ENCODE measurements at regions not wholly inside any gene's neighbourhood (a gene's known extent, or its start where the extent isn't known, plus 50 kb on each side); places are given as distances from the start of the nearest gene placed in this dataset.

- TF ChIP-seq, protein P1, sequence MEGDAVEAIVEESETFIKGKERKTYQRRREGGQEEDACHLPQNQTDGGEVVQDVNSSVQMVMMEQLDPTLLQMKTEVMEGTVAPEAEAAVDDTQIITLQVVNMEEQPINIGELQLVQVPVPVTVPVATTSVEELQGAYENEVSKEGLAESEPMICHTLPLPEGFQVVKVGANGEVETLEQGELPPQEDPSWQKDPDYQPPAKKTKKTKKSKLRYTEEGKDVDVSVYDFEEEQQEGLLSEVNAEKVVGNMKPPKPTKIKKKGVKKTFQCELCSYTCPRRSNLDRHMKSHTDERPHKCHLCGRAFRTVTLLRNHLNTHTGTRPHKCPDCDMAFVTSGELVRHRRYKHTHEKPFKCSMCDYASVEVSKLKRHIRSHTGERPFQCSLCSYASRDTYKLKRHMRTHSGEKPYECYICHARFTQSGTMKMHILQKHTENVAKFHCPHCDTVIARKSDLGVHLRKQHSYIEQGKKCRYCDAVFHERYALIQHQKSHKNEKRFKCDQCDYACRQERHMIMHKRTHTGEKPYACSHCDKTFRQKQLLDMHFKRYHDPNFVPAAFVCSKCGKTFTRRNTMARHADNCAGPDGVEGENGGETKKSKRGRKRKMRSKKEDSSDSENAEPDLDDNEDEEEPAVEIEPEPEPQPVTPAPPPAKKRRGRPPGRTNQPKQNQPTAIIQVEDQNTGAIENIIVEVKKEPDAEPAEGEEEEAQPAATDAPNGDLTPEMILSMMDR (IDR thresholded peaks at IDR 0.05; ENCODE audit: low read depth, low read length, missing control alignments), result no peak
- no peak overlapping the region for H3K4me3 ChIP-seq (replicated peaks; ENCODE audit: low read depth, low read length)
- DNase-seq (ENCODE audit: extremely low read depth, low read depth), result no peak
These were observed 243.2 kb upstream of the RGMA start for GRCh38 chr15:93332168-93332553.

DNA sequence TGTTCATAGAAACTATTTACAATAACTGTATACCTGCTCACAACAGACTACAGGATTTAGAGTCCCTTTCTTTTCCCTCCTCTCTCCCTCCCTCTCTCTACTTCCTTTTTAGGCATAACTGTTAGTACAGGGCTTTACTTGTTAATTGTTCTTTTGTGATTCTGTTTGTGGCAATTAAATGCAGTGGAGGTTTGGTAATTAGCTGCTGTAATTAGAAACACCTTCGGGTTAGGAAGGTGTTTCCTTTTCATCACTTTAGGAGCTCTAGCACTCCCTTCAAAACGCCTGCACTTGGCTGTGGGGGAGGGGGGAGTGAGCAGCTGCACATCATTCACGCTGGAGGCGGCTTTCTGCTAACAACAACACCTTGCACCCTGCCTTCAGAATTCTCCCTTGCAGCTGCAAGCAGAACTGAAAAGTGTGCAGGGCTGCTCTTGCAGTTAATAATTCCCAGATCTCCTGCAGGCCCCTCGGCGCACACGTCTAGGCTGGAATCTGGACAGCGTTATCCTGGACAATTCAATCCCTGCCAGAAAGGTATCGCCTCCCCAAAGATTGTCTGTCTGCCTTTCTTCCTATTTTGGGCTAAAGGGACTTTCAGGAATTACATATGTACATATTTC lies 242.6 kb upstream of the RGMA start:
- TF ChIP-seq, protein P1 (IDR thresholded peaks at IDR 0.05; ENCODE audit: low read depth, low read length, missing control alignments), result no peak
- no peak overlapping the region for H3K4me3 ChIP-seq (replicated peaks; ENCODE audit: low read depth, low read length)
- no peak for DNase-seq (ENCODE audit: extremely low read depth, low read depth)

DNA sequence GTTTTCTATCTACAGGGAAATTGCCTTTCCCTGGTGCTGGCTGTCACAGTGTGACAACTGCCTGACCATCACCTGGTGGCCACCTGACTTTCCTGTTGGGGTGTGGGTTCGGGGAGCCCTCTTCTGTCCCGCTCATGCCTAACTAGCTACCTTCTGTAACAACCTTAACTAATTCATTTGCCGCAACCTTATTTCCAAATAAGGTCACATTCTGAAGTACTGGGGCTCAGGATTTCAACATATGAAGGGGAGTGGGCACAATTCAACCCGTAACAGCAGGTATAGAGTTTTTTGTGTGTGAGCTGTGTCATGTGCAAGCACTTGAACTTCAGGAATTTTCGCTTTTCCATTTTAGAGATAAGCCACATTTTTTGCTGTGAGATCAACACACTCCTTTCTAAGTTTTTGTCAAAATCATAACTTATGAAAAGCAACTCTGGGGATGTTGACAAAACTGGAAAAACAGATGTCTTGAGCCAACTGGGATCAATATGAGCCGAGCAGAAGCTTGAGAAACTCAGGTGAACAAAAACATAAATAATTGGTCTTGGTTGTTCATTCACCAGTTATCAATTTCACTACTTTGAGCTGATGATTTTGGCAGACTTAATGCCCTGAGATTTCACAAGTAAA lies 242.0 kb upstream of the RGMA start:
- no peak overlapping the region for H3K4me3 ChIP-seq (replicated peaks; ENCODE audit: low read depth, low read length)
- TF ChIP-seq, protein P1 (IDR thresholded peaks at IDR 0.05; ENCODE audit: low read depth, low read length, missing control alignments), result no peak

DNA sequence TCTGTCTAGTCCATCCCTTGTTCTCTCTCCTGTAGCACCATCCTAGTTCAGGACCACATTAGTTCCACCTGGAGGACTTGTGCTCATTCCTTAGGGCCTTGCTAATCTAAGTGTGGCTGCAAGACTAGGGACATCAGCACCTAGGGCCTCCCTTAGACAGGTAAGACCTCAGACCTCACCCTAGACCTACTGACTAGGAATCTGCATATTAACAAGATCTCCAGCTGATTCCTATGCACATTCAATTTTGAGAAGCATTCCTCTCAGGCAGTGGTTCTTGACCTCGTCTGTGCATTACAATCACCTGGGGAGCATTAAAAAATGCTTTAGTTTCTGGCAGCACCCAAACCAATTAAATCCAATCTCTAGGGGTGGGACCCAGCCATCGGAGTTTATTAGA lies 238.4 kb upstream of the RGMA start:
- no peak overlapping the region for H3K4me3 ChIP-seq (replicated peaks; ENCODE audit: low read depth, low read length)
- TF ChIP-seq, protein P1 (IDR thresholded peaks at IDR 0.05; ENCODE audit: low read depth, low read length, missing control alignments), result no peak
- DNase-seq (ENCODE audit: extremely low read depth, low read depth), result no peak

More for the DNA sequence above, 242.0 kb upstream of the RGMA start:
- DNase-seq (ENCODE audit: extremely low read depth, low read depth), result no peak

DNA sequence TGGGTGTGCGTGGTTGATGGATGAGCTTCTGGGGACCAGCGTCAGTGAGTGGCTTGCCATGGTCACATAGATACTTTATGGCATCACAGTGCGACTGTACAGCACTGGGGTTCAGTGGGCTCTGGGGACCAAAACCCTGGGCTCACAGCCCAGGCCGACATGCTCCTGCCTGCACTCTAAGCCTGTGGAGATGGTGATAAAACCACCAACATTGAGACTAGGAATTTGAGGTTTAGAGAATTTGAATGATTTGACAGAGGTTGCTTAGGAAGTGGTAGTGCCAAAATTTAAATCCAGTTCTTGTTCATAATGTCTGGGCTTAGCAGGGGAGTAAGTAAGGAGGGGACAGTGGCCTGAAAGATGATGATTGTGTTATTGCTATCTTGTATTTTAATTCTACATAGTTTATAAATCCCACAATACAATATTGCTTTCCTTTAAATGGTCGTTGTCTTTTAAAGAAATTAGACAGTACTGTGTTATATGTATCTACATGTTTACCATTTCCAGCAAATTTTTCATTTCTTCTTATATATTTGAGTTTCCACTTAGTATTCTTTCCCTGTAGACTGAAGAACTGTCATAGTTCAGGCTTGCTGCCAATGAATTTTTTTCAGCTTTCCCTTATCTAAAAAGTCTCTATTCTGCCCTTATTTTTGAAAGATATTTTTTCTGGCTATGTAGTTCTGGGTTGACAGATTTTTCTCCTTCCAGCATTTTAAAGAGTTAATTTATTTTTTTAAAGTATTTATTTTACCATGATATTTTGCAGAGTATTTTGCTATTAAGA lies 235.4 kb upstream of the RGMA start:
- H3K4me3 ChIP-seq (replicated peaks; ENCODE audit: low read depth, low read length), result no peak overlapping the region
- no peak for DNase-seq (ENCODE audit: extremely low read depth, low read depth)
- TF ChIP-seq, protein P1 (IDR thresholded peaks at IDR 0.05; ENCODE audit: low read depth, low read length, missing control alignments), result no peak

DNA sequence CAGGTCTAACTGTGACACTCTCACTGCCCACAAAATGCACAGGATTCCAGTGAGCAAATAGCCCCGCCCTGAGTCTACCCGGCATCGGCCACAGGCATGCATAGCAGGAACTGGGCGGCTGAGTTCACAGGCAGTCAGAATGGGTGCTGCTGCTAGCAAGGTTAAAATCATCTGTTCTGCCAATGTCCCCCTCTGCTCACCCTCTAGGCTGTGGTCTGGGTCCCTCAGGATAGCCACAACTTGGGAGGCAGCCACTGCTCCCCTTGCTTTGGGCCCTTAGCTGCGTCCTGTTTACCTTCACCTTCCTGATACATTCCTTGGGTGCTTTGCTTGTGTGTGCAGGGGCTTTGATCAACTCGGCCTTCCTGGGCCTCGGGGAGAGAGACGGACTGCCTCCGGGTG lies 232.9 kb upstream of the RGMA start:
- no peak for DNase-seq (ENCODE audit: extremely low read depth, low read depth)
- TF ChIP-seq, protein P1 (IDR thresholded peaks at IDR 0.05; ENCODE audit: low read depth, low read length, missing control alignments), result no peak
- no peak overlapping the region for H3K4me3 ChIP-seq (replicated peaks; ENCODE audit: low read depth, low read length)
